ENCODE measurements at regions not wholly inside any gene's neighbourhood (a gene's known extent, or its start where the extent isn't known, plus 50 kb on each side); places are given as distances from the start of the nearest gene placed in this dataset.

GRCh38 chr1:218995091-218995665, 178.5 kb upstream of the LYPLAL1 start:
- TF ChIP-seq, protein P1, sequence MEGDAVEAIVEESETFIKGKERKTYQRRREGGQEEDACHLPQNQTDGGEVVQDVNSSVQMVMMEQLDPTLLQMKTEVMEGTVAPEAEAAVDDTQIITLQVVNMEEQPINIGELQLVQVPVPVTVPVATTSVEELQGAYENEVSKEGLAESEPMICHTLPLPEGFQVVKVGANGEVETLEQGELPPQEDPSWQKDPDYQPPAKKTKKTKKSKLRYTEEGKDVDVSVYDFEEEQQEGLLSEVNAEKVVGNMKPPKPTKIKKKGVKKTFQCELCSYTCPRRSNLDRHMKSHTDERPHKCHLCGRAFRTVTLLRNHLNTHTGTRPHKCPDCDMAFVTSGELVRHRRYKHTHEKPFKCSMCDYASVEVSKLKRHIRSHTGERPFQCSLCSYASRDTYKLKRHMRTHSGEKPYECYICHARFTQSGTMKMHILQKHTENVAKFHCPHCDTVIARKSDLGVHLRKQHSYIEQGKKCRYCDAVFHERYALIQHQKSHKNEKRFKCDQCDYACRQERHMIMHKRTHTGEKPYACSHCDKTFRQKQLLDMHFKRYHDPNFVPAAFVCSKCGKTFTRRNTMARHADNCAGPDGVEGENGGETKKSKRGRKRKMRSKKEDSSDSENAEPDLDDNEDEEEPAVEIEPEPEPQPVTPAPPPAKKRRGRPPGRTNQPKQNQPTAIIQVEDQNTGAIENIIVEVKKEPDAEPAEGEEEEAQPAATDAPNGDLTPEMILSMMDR (IDR thresholded peaks at IDR 0.05; ENCODE audit: insufficient read depth, low read length) = no peak
- H3K4me3 ChIP-seq (ENCODE audit: low read depth, low read length) = no peak overlapping the region
- no peak for DNase-seq (ENCODE audit: low read depth)

DNA sequence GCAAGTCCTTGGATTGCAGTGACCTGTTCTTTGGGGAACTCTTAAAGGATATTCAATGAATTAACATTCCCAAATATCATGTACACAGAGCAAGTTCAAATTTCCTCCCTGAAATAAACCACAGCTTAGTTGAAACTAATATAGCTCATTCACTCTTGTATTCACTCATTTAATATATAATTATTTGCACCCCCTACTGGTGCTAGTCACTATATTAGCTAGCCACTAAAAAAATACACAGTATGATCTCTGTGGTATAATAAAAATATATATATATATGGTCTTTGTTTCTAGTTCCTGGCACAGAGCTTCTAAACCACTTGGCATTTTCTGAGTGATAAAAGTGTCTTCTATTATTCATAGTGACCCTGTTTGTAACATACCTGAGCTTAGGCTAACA, 177.3 kb upstream of the LYPLAL1 start:
- peak; percentile 7 for DNase-seq (ENCODE audit: low read depth)
- H3K4me3 ChIP-seq (ENCODE audit: low read depth, low read length) = no peak overlapping the region
- TF ChIP-seq, protein P1 (IDR thresholded peaks at IDR 0.05; ENCODE audit: insufficient read depth, low read length) = no peak

DNA sequence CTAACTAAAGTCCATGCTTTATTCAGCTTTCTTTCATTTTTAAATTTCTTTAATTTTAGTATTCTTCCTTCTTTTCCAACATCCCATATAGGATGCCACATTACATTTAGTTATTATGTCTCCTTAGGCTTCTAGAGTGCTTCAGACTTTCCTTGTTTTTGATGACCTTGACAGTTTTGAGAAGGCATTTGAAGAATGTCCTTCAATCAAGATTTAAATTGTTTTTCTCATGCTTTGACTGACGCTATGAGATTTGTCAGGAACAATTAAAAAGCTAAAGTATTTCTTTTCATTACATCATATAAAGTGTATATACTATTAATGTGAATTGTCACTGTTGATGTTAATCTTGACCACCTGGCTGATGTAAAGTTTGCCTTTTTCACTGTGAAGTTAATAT, 173.7 kb upstream of the LYPLAL1 start:
- no peak for DNase-seq (ENCODE audit: low read depth)
- no peak overlapping the region for H3K4me3 ChIP-seq (ENCODE audit: low read depth, low read length)
- TF ChIP-seq, protein P1 (IDR thresholded peaks at IDR 0.05; ENCODE audit: insufficient read depth, low read length) = no peak

DNA sequence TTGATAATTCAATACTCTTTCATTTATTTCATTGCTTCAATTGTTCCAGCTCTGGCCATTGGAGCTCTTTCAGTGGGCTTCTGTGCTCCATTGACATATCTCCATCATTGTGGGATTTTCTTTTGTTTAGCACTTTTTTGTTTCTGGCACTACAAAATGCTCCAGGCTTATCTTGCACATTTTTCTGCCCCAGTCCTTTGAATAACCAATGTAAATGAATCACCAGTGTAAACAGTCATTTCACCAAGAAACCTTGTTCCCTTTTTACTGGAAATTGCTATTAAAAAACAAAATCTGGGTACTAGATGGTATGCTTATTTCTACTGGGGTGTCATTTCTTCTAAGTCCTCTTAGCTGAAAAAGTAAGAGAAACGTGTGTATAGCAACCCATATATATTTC, 173.0 kb upstream of the LYPLAL1 start:
- peak; percentile 30 for DNase-seq (ENCODE audit: low read depth)
- no peak overlapping the region for H3K4me3 ChIP-seq (ENCODE audit: low read depth, low read length)
- TF ChIP-seq, protein P1 (IDR thresholded peaks at IDR 0.05; ENCODE audit: insufficient read depth, low read length) = no peak

DNA sequence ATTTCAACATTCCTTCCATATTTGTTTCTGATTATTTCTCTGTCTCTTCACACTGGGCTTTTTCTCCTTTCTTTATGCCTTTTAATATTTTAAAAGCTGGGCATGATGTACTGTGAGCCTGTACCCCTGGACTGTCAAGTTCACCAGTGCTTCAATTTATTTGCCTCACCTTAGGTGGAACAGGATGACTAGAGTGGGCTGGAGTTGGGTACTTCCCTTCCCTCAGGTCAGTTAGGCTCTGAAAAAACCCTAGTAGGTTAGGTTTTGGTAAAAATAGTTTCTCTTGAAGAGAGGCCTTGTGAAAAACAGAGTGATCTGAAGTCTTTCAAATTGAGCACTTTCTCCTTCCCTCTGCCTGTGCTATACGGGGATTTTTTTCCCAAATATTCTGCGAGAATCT, 163.0 kb upstream of the LYPLAL1 start:
- no peak overlapping the region for H3K4me3 ChIP-seq (ENCODE audit: low read depth, low read length)
- TF ChIP-seq, protein P1 (IDR thresholded peaks at IDR 0.05; ENCODE audit: insufficient read depth, low read length) = no peak
- DNase-seq (ENCODE audit: low read depth) = no peak

- no peak overlapping the region for H3K4me3 ChIP-seq (ENCODE audit: low read depth, low read length)
- DNase-seq (ENCODE audit: low read depth) = no peak
- TF ChIP-seq, protein P1 (IDR thresholded peaks at IDR 0.05; ENCODE audit: insufficient read depth, low read length) = no peak
Measured at GRCh38 chr1:219020386-219020785, 153.3 kb upstream of the LYPLAL1 start.

GRCh38 chr1:219020846-219021245, 152.8 kb upstream of the LYPLAL1 start:
- TF ChIP-seq, protein P1 (IDR thresholded peaks at IDR 0.05; ENCODE audit: insufficient read depth, low read length) = no peak
- DNase-seq (ENCODE audit: low read depth) = no peak
- no peak overlapping the region for H3K4me3 ChIP-seq (ENCODE audit: low read depth, low read length)

All from fibroblast of the aortic adventitia (primary cell).